ENCODE measurements at regions not wholly inside any gene's neighbourhood (a gene's known extent, or its start where the extent isn't known, plus 50 kb on each side); places are given as distances from the start of the nearest gene placed in this dataset.

- CTCF ChIA-PET: no interaction called here
- no peaks in the 10 kb centered on the region for H3K36me3 ChIP-seq (ENCODE audit: control insufficient read depth in 4 of 4, insufficient read depth in 4 of 4, low read length in 3 of 4)
- H3K27ac ChIP-seq (ENCODE audit: insufficient read depth in 1 of 2, low read depth in 1 of 2, low read length in 2 of 2, poor library complexity in 1 of 2, severe bottlenecking in 2 of 2): no peak overlapping the region
- no peak overlapping the region for H3K4me3 ChIP-seq (ENCODE audit: control insufficient read depth in 1 of 7, extremely low read depth in 1 of 7, insufficient read depth in 4 of 7, low read depth in 2 of 7, low read length in 6 of 7)
- WGBS (ENCODE audit: insufficient coverage): 98% methylated on average over 7 of the region's 7 CpGs
- DNase-seq: no peak
- H3K9me3 ChIP-seq (ENCODE audit: control extremely low read depth in 1 of 5, control insufficient read depth in 4 of 5, insufficient read depth in 2 of 5, low read depth in 1 of 5, low read length in 4 of 5): no peaks in the 10 kb centered on the region
- H3K4me1 ChIP-seq (ENCODE audit: control extremely low read depth in 1 of 4, control insufficient read depth in 4 of 4, insufficient read depth in 4 of 4, low read length in 3 of 4): no peaks in the 10 kb centered on the region
- no peaks in the 10 kb centered on the region for H3K27me3 ChIP-seq (replicated peaks in 2 of 5; ENCODE audit: control insufficient read depth in 4 of 5, insufficient read depth in 5 of 5, low read length in 4 of 5)
- POLR2A ChIA-PET: no interaction called here
Observed at GRCh38 chr21:16070207-16070651, 340.4 kb downstream of the USP25 start.

- Histone ChIP-seq H3K36me3 (ENCODE audit: control insufficient read depth in 4 of 4, insufficient read depth in 4 of 4, low read length in 3 of 4) (no peaks in the 10 kb centered on the region), H3K9me3 (ENCODE audit: control extremely low read depth in 1 of 5, control insufficient read depth in 4 of 5, insufficient read depth in 2 of 5, low read depth in 1 of 5, low read length in 4 of 5) (no peaks in the 10 kb centered on the region), H3K27me3 (replicated peaks in 2 of 5; ENCODE audit: control insufficient read depth in 4 of 5, insufficient read depth in 5 of 5, low read length in 4 of 5) (no peaks in the 10 kb centered on the region), H3K4me1 (ENCODE audit: control extremely low read depth in 1 of 4, control insufficient read depth in 4 of 4, insufficient read depth in 4 of 4, low read length in 3 of 4) (no peaks in the 10 kb centered on the region), H3K4me3 (ENCODE audit: control insufficient read depth in 1 of 7, extremely low read depth in 1 of 7, insufficient read depth in 4 of 7, low read depth in 2 of 7, low read length in 6 of 7) (no peak overlapping the region), H3K27ac (ENCODE audit: insufficient read depth in 1 of 2, low read depth in 1 of 2, low read length in 2 of 2, poor library complexity in 1 of 2, severe bottlenecking in 2 of 2) (no peak overlapping the region)
- no peak for DNase-seq
- POLR2A ChIA-PET: no interaction called here
- CTCF ChIA-PET: no interaction called here
- WGBS (ENCODE audit: insufficient coverage): 99% methylated on average over 9 of the region's 9 CpGs
Observed at GRCh38 chr21:16071092-16071491, 341.3 kb downstream of the USP25 start.

- Histone ChIP-seq H3K9me3 (ENCODE audit: control extremely low read depth in 1 of 5, control insufficient read depth in 4 of 5, insufficient read depth in 2 of 5, low read depth in 1 of 5, low read length in 4 of 5) (no peaks in the 10 kb centered on the region), H3K4me1 (ENCODE audit: control extremely low read depth in 1 of 4, control insufficient read depth in 4 of 4, insufficient read depth in 4 of 4, low read length in 3 of 4) (no peaks in the 10 kb centered on the region), H3K4me3 (ENCODE audit: control insufficient read depth in 1 of 7, extremely low read depth in 1 of 7, insufficient read depth in 4 of 7, low read depth in 2 of 7, low read length in 6 of 7) (no peak overlapping the region), H3K36me3 (ENCODE audit: control insufficient read depth in 4 of 4, insufficient read depth in 4 of 4, low read length in 3 of 4) (no peaks in the 10 kb centered on the region), H3K27me3 (replicated peaks in 2 of 5; ENCODE audit: control insufficient read depth in 4 of 5, insufficient read depth in 5 of 5, low read length in 4 of 5) (no peaks in the 10 kb centered on the region), H3K27ac (ENCODE audit: insufficient read depth in 1 of 2, low read depth in 1 of 2, low read length in 2 of 2, poor library complexity in 1 of 2, severe bottlenecking in 2 of 2) (no peak overlapping the region)
- DNase-seq: no peak
- POLR2A ChIA-PET: no interaction called here
- CTCF ChIA-PET: no interaction called here
- WGBS (ENCODE audit: insufficient coverage): 100% methylated on average over 1 of the region's 2 CpGs
Observed at GRCh38 chr21:16071761-16072160, 342.0 kb downstream of the USP25 start.

GRCh38 chr21:16072221-16072620 lies 342.4 kb downstream of the USP25 start:
- Histone ChIP-seq H3K4me1 (ENCODE audit: control extremely low read depth in 1 of 4, control insufficient read depth in 4 of 4, insufficient read depth in 4 of 4, low read length in 3 of 4) (no peaks in the 10 kb centered on the region), H3K4me3 (ENCODE audit: control insufficient read depth in 1 of 7, extremely low read depth in 1 of 7, insufficient read depth in 4 of 7, low read depth in 2 of 7, low read length in 6 of 7) (no peak overlapping the region), H3K27ac (ENCODE audit: insufficient read depth in 1 of 2, low read depth in 1 of 2, low read length in 2 of 2, poor library complexity in 1 of 2, severe bottlenecking in 2 of 2) (no peak overlapping the region), H3K9me3 (ENCODE audit: control extremely low read depth in 1 of 5, control insufficient read depth in 4 of 5, insufficient read depth in 2 of 5, low read depth in 1 of 5, low read length in 4 of 5) (no peaks in the 10 kb centered on the region), H3K27me3 (replicated peaks in 2 of 5; ENCODE audit: control insufficient read depth in 4 of 5, insufficient read depth in 5 of 5, low read length in 4 of 5) (no peaks in the 10 kb centered on the region), H3K36me3 (ENCODE audit: control insufficient read depth in 4 of 4, insufficient read depth in 4 of 4, low read length in 3 of 4) (no peaks in the 10 kb centered on the region)
- POLR2A ChIA-PET: no interaction called here
- CTCF ChIA-PET: no interaction called here
- no peak for DNase-seq
- WGBS (ENCODE audit: insufficient coverage): no CpG with 5 or more reads among the region's 3 CpGs

- CTCF ChIA-PET: no interaction called here
Observed at GRCh38 chr21:16072737-16073136, 343.0 kb downstream of the USP25 start.

GRCh38 chr21:16073586-16073985 lies 343.8 kb downstream of the USP25 start:
- ChIA-PET POLR2A (no interaction called here), CTCF (no interaction called here)
- H3K27me3 ChIP-seq (replicated peaks in 2 of 5; ENCODE audit: control insufficient read depth in 4 of 5, insufficient read depth in 5 of 5, low read length in 4 of 5): no peaks in the 10 kb centered on the region
- H3K27ac ChIP-seq (ENCODE audit: insufficient read depth in 1 of 2, low read depth in 1 of 2, low read length in 2 of 2, poor library complexity in 1 of 2, severe bottlenecking in 2 of 2): no peak overlapping the region
- no peaks in the 10 kb centered on the region for H3K4me1 ChIP-seq (ENCODE audit: control extremely low read depth in 1 of 4, control insufficient read depth in 4 of 4, insufficient read depth in 4 of 4, low read length in 3 of 4)
- DNase-seq: no peak
- H3K36me3 ChIP-seq (ENCODE audit: control insufficient read depth in 4 of 4, insufficient read depth in 4 of 4, low read length in 3 of 4): no peaks in the 10 kb centered on the region
- H3K4me3 ChIP-seq (ENCODE audit: control insufficient read depth in 1 of 7, extremely low read depth in 1 of 7, insufficient read depth in 4 of 7, low read depth in 2 of 7, low read length in 6 of 7): no peak overlapping the region
- 71% methylated on average over 1 of the region's 2 CpGs for WGBS (ENCODE audit: insufficient coverage)
- H3K9me3 ChIP-seq (ENCODE audit: control extremely low read depth in 1 of 5, control insufficient read depth in 4 of 5, insufficient read depth in 2 of 5, low read depth in 1 of 5, low read length in 4 of 5): no peaks in the 10 kb centered on the region

More at GRCh38 chr21:16072737-16073136, 343.0 kb downstream of the USP25 start:
- DNase-seq: no peak
- H3K4me3 ChIP-seq (ENCODE audit: control insufficient read depth in 1 of 7, extremely low read depth in 1 of 7, insufficient read depth in 4 of 7, low read depth in 2 of 7, low read length in 6 of 7): no peak overlapping the region
- WGBS (ENCODE audit: insufficient coverage): 100% methylated on average over 2 of the region's 6 CpGs
- POLR2A ChIA-PET: no interaction called here
- no peaks in the 10 kb centered on the region for H3K27me3 ChIP-seq (replicated peaks in 2 of 5; ENCODE audit: control insufficient read depth in 4 of 5, insufficient read depth in 5 of 5, low read length in 4 of 5)
- H3K36me3 ChIP-seq (ENCODE audit: control insufficient read depth in 4 of 4, insufficient read depth in 4 of 4, low read length in 3 of 4): no peaks in the 10 kb centered on the region
- H3K4me1 ChIP-seq (ENCODE audit: control extremely low read depth in 1 of 4, control insufficient read depth in 4 of 4, insufficient read depth in 4 of 4, low read length in 3 of 4): no peaks in the 10 kb centered on the region
- no peak overlapping the region for H3K27ac ChIP-seq (ENCODE audit: insufficient read depth in 1 of 2, low read depth in 1 of 2, low read length in 2 of 2, poor library complexity in 1 of 2, severe bottlenecking in 2 of 2)
- H3K9me3 ChIP-seq (ENCODE audit: control extremely low read depth in 1 of 5, control insufficient read depth in 4 of 5, insufficient read depth in 2 of 5, low read depth in 1 of 5, low read length in 4 of 5): no peaks in the 10 kb centered on the region

- ChIA-PET CTCF (interaction anchor here (0.9 kb wide), 1 partner anchor 45 kb away, joined by 3 read pairs; no protein-coding TSS in a partner anchor), POLR2A (no interaction called here)
- Histone ChIP-seq H3K27me3 (replicated peaks in 2 of 5; ENCODE audit: control insufficient read depth in 4 of 5, insufficient read depth in 5 of 5, low read length in 4 of 5) (no peaks in the 10 kb centered on the region), H3K4me1 (ENCODE audit: control extremely low read depth in 1 of 4, control insufficient read depth in 4 of 4, insufficient read depth in 4 of 4, low read length in 3 of 4) (no peaks in the 10 kb centered on the region), H3K9me3 (ENCODE audit: control extremely low read depth in 1 of 5, control insufficient read depth in 4 of 5, insufficient read depth in 2 of 5, low read depth in 1 of 5, low read length in 4 of 5) (no peaks in the 10 kb centered on the region), H3K27ac (ENCODE audit: insufficient read depth in 1 of 2, low read depth in 1 of 2, low read length in 2 of 2, poor library complexity in 1 of 2, severe bottlenecking in 2 of 2) (no peak overlapping the region), H3K36me3 (ENCODE audit: control insufficient read depth in 4 of 4, insufficient read depth in 4 of 4, low read length in 3 of 4) (no peaks in the 10 kb centered on the region), H3K4me3 (ENCODE audit: control insufficient read depth in 1 of 7, extremely low read depth in 1 of 7, insufficient read depth in 4 of 7, low read depth in 2 of 7, low read length in 6 of 7) (no peak overlapping the region)
- 100% methylated on average over 1 of the region's 3 CpGs for WGBS (ENCODE audit: insufficient coverage)
- DNase-seq: no peak
Observed at GRCh38 chr21:16074950-16075489, 345.2 kb downstream of the USP25 start.
